ENCODE measurements at regions not wholly inside any gene's neighbourhood (a gene's known extent, or its start where the extent isn't known, plus 50 kb on each side); places are given as distances from the start of the nearest gene placed in this dataset.

- no peak overlapping the region for H3K4me3 ChIP-seq
- no peaks in the 10 kb centered on the region for H3K36me3 ChIP-seq
- no peak for ATAC-seq
- 19 to 35% methylated on average over 2 to 3 of the region's 3 CpGs for WGBS, 2 donors (ENCODE audit: low coverage in 1 of 2)
- no peak overlapping the region for H3K27ac ChIP-seq
- no peak for TF ChIP-seq CTCF (IDR thresholded peaks at IDR 0.05)
- peaks cover 72% of the 10 kb centered on the region for H3K27me3 ChIP-seq
- no peaks in the 10 kb centered on the region for H3K9me3 ChIP-seq
- no peaks in the 10 kb centered on the region for H3K4me1 ChIP-seq
Measured at GRCh38 chr11:116509551-116509950, 263.2 kb downstream of the BUD13 start.

GRCh38 chr11:116507849-116508695 is 264.7 kb downstream of the BUD13 start:
- Histone ChIP-seq H3K4me1 (no peaks in the 10 kb centered on the region), H3K9me3 (no peaks in the 10 kb centered on the region), H3K27me3 (peaks cover 66% of the 10 kb centered on the region), H3K4me3 (no peak overlapping the region), H3K27ac (no peak overlapping the region), H3K36me3 (no peaks in the 10 kb centered on the region)
- 33 to 57% methylated on average over 2 to 5 of the region's 8 CpGs for WGBS, 2 donors (ENCODE audit: low coverage in 1 of 2)
- no peak for ATAC-seq
- TF ChIP-seq CTCF (IDR thresholded peaks at IDR 0.05) (no peak), EP300 (IDR thresholded peaks at IDR 0.05) (no peak), POLR2AphosphoS5 (IDR thresholded peaks at IDR 0.05) (no peak), POLR2A (IDR thresholded peaks at IDR 0.05) (no peak)

GRCh38 chr11:116507016-116507415 is 265.8 kb downstream of the BUD13 start:
- Histone ChIP-seq H3K36me3 (no peaks in the 10 kb centered on the region), H3K9me3 (no peaks in the 10 kb centered on the region), H3K27me3 (peaks cover 68% of the 10 kb centered on the region), H3K4me3 (no peak overlapping the region), H3K27ac (no peak overlapping the region), H3K4me1 (no peaks in the 10 kb centered on the region)
- ATAC-seq, result no peak
- 90% methylated on average over 2 of the region's 4 CpGs; no CpG with 5 or more reads in 1 of the 2 donors for WGBS, 2 donors (ENCODE audit: low coverage in 1 of 2)
- no peak for TF ChIP-seq EP300 (IDR thresholded peaks at IDR 0.05)
- no peak for TF ChIP-seq POLR2AphosphoS5 (IDR thresholded peaks at IDR 0.05)
- TF ChIP-seq CTCF (IDR thresholded peaks at IDR 0.05), result no peak
- TF ChIP-seq POLR2A (IDR thresholded peaks at IDR 0.05), result no peak

- Histone ChIP-seq H3K27me3 (peaks cover 73% of the 10 kb centered on the region), H3K9me3 (no peaks in the 10 kb centered on the region), H3K4me1 (no peaks in the 10 kb centered on the region), H3K27ac (no peak overlapping the region), H3K36me3 (no peaks in the 10 kb centered on the region), H3K4me3 (no peak overlapping the region)
- TF ChIP-seq EP300 (IDR thresholded peaks at IDR 0.05) (no peak), CTCF (IDR thresholded peaks at IDR 0.05) (no peak), POLR2A (IDR thresholded peaks at IDR 0.05) (no peak), POLR2AphosphoS5 (IDR thresholded peaks at IDR 0.05) (no peak)
- ATAC-seq, result no peak
- WGBS, 2 donors (ENCODE audit: low coverage in 1 of 2), result 50% methylated on average over 1 of the region's 6 CpGs; no CpG with 5 or more reads in 1 of the 2 donors
Measured at GRCh38 chr11:116506263-116506825, 266.4 kb downstream of the BUD13 start.

Measured in gastroesophageal sphincter (tissue), 4 donors.